Mucosa of stomach (tissue), 1 donor: ENCODE measurements at regions not wholly inside any gene's neighbourhood (a gene's known extent, or its start where the extent isn't known, plus 50 kb on each side); places are given as distances from the start of the nearest gene placed in this dataset.

Experiments used
- H3K27me3 ChIP-seq: one replicate; pipeline ENCODE4 v1.7.0; 2013; ENCODE audit warnings: mild to moderate bottlenecking, low read length; ENCODE audit not compliant: control insufficient read depth, insufficient read depth
- H3K36me3 ChIP-seq: one replicate; pipeline ENCODE4 v1.7.0; 2013; ENCODE audit warnings: low read length; ENCODE audit not compliant: control insufficient read depth, insufficient read depth
- H3K4me1 ChIP-seq: one replicate; pipeline ENCODE4 v1.7.0; 2013; ENCODE audit warnings: mild to moderate bottlenecking, low read length; ENCODE audit not compliant: control insufficient read depth, insufficient read depth
- H3K4me3 ChIP-seq: one replicate; pipeline ENCODE4 v1.7.0; 2013; ENCODE audit warnings: low read length
- H3K9ac ChIP-seq: one replicate; pipeline ENCODE4 v1.7.0; 2013; ENCODE audit warnings: mild to moderate bottlenecking, low read length, moderate library complexity
- H3K9me3 ChIP-seq: one replicate; pipeline ENCODE4 v1.7.0; 2013; ENCODE audit warnings: mild to moderate bottlenecking, low read length, moderate library complexity; ENCODE audit not compliant: control insufficient read depth
- donor health status: Pancreatic carcinoma.

- H3K27me3 ChIP-seq = no peaks in the 10 kb centered on the region
- no peaks in the 10 kb centered on the region for H3K4me1 ChIP-seq
- no peaks in the 10 kb centered on the region for H3K36me3 ChIP-seq
- no peak overlapping the region for H3K9ac ChIP-seq
- H3K9me3 ChIP-seq = no peaks in the 10 kb centered on the region
- H3K4me3 ChIP-seq = no peak overlapping the region
Measured at GRCh38 chr9:20264896-20265295, 357.4 kb downstream of the MLLT3 start.

- H3K36me3 ChIP-seq = no peaks in the 10 kb centered on the region
- no peak overlapping the region for H3K9ac ChIP-seq
- no peaks in the 10 kb centered on the region for H3K27me3 ChIP-seq
- no peak overlapping the region for H3K4me3 ChIP-seq
- no peaks in the 10 kb centered on the region for H3K9me3 ChIP-seq
- H3K4me1 ChIP-seq = no peaks in the 10 kb centered on the region
Measured at GRCh38 chr9:20262611-20263010, 359.7 kb downstream of the MLLT3 start.

- Histone ChIP-seq H3K36me3 (no peaks in the 10 kb centered on the region), H3K27me3 (no peaks in the 10 kb centered on the region), H3K9me3 (no peaks in the 10 kb centered on the region), H3K4me3 (no peak overlapping the region), H3K4me1 (no peaks in the 10 kb centered on the region), H3K9ac (no peak overlapping the region)
Measured at GRCh38 chr9:20256284-20256948, 365.9 kb downstream of the MLLT3 start.

- no peaks in the 10 kb centered on the region for H3K4me1 ChIP-seq
- no peaks in the 10 kb centered on the region for H3K36me3 ChIP-seq
- no peaks in the 10 kb centered on the region for H3K9me3 ChIP-seq
- no peak overlapping the region for H3K4me3 ChIP-seq
- no peak overlapping the region for H3K9ac ChIP-seq
- no peaks in the 10 kb centered on the region for H3K27me3 ChIP-seq
Measured at GRCh38 chr9:20255052-20255451, 367.2 kb downstream of the MLLT3 start.

GRCh38 chr9:20253635-20254034 lies 368.7 kb downstream of the MLLT3 start:
- no peaks in the 10 kb centered on the region for H3K36me3 ChIP-seq
- H3K27me3 ChIP-seq = no peaks in the 10 kb centered on the region
- H3K4me3 ChIP-seq = no peak overlapping the region
- no peak overlapping the region for H3K9ac ChIP-seq
- no peaks in the 10 kb centered on the region for H3K9me3 ChIP-seq
- H3K4me1 ChIP-seq = no peaks in the 10 kb centered on the region

GRCh38 chr9:20252778-20253177 lies 369.5 kb downstream of the MLLT3 start:
- no peaks in the 10 kb centered on the region for H3K9me3 ChIP-seq
- H3K9ac ChIP-seq = no peak overlapping the region
- no peaks in the 10 kb centered on the region for H3K36me3 ChIP-seq
- no peak overlapping the region for H3K4me3 ChIP-seq
- H3K27me3 ChIP-seq = no peaks in the 10 kb centered on the region
- H3K4me1 ChIP-seq = no peaks in the 10 kb centered on the region

- Histone ChIP-seq H3K27me3 (no peaks in the 10 kb centered on the region), H3K4me1 (no peaks in the 10 kb centered on the region), H3K4me3 (no peak overlapping the region), H3K36me3 (no peaks in the 10 kb centered on the region), H3K9ac (no peak overlapping the region), H3K9me3 (no peaks in the 10 kb centered on the region)
Measured at GRCh38 chr9:20250791-20251190, 371.5 kb downstream of the MLLT3 start.

- no peaks in the 10 kb centered on the region for H3K36me3 ChIP-seq
- H3K9me3 ChIP-seq = no peaks in the 10 kb centered on the region
- no peaks in the 10 kb centered on the region for H3K27me3 ChIP-seq
- H3K4me1 ChIP-seq = no peaks in the 10 kb centered on the region
- no peak overlapping the region for H3K4me3 ChIP-seq
- no peak overlapping the region for H3K9ac ChIP-seq
Measured at GRCh38 chr9:20244271-20244670, 378.0 kb downstream of the MLLT3 start.

- Histone ChIP-seq H3K9me3 (no peaks in the 10 kb centered on the region), H3K9ac (no peak overlapping the region), H3K27me3 (no peaks in the 10 kb centered on the region), H3K36me3 (no peaks in the 10 kb centered on the region), H3K4me1 (no peaks in the 10 kb centered on the region), H3K4me3 (no peak overlapping the region)
Measured at GRCh38 chr9:20243841-20244240, 378.5 kb downstream of the MLLT3 start.

GRCh38 chr9:20242510-20243189 lies 379.6 kb downstream of the MLLT3 start:
- no peak overlapping the region for H3K4me3 ChIP-seq
- no peaks in the 10 kb centered on the region for H3K9me3 ChIP-seq
- H3K4me1 ChIP-seq = no peaks in the 10 kb centered on the region
- no peaks in the 10 kb centered on the region for H3K27me3 ChIP-seq
- no peak overlapping the region for H3K9ac ChIP-seq
- no peaks in the 10 kb centered on the region for H3K36me3 ChIP-seq

GRCh38 chr9:20240498-20240897 lies 381.8 kb downstream of the MLLT3 start:
- H3K27me3 ChIP-seq = no peaks in the 10 kb centered on the region
- no peak overlapping the region for H3K9ac ChIP-seq
- no peaks in the 10 kb centered on the region for H3K4me1 ChIP-seq
- H3K36me3 ChIP-seq = no peaks in the 10 kb centered on the region
- no peaks in the 10 kb centered on the region for H3K9me3 ChIP-seq
- H3K4me3 ChIP-seq = no peak overlapping the region

- H3K27me3 ChIP-seq = no peaks in the 10 kb centered on the region
- no peak overlapping the region for H3K9ac ChIP-seq
- H3K4me1 ChIP-seq = no peaks in the 10 kb centered on the region
- no peak overlapping the region for H3K4me3 ChIP-seq
- no peaks in the 10 kb centered on the region for H3K9me3 ChIP-seq
- H3K36me3 ChIP-seq = no peaks in the 10 kb centered on the region
Measured at GRCh38 chr9:20238921-20239320, 383.4 kb downstream of the MLLT3 start.
